HG03565 (cell line): ENCODE measurements at regions not wholly inside any gene's neighbourhood (a gene's known extent, or its start where the extent isn't known, plus 50 kb on each side); places are given as distances from the start of the nearest gene placed in this dataset.

Experiments
- ATAC-seq: cut with Tn5 transposase; IDR thresholded peaks from one replicate; pipeline ENCODE4 v1.9.1; 2021; ENCODE audit warnings: mild to moderate bottlenecking, moderate library complexity; ENCODE audit not compliant: unreplicated experiment

DNA sequence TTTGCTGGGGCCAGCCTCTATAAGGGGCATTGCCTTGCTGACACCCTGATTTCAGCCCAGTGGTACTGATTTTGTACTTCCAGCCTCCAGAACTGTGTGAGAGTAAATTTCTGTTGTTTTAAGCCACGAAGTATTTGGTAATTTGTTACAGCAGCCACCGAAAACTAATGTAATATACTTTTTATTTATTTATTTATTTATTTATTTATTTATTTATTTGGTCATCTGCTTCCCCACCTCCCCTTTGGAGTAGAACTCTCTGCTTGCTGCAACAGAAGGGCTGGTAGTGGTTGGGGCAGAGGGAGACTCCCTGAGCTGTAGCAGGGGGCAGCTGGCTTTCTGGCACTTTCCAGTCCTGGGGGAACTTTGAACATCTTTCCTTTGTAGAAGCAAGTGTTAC lies 128.4 kb upstream of the RAG2 start:
- no peak for ATAC-seq

DNA sequence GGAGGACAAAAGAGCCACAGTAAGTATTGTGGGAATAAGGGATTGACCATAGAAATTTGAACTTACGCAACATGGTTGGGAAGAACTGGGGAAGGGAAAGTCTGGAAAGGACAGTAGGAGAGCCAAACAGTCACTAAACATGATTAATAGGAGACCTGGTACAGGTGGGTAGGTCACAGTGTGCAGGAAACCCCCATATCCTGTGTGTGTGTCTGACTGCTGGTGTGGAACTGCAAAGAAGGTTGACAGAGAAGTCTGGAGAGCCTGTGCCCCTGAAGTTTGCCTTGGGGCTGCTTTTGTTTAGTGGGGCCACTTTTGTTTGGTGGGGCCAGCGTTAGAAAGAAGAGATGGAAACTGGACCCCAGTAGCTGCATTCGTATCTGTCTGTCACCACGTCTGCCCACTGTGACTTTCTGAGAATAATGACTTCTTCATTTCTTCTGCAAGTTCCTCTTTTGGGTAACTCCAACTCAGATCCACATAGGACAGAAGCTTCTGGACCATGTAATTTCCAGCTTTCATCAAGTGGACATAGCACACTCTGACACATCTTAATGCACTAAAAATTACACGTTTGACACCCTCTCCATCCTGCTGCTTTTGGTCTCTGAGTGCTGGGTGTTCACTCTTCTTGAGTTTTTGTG lies 126.8 kb upstream of the RAG2 start:
- peak; percentile 60 for ATAC-seq

DNA sequence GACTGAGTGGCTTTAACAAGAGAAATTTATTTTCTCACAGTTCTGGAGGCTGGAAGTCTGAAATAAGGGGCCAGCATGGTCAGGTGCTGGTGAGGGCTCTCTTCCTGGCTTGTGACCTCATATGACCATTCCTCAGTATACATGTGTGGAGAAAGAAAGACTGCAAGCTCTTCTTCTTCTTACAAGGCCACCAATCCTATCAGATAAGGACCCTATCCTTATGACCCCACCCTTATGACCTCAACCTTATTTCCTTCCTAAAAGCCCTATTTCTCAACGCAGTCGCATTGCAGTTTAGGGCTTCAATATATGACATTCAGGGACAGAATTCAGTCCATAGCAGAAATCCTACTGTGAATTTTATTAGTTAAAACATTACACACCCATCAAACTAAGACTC lies 124.4 kb upstream of the RAG2 start:
- ATAC-seq: no peak

DNA sequence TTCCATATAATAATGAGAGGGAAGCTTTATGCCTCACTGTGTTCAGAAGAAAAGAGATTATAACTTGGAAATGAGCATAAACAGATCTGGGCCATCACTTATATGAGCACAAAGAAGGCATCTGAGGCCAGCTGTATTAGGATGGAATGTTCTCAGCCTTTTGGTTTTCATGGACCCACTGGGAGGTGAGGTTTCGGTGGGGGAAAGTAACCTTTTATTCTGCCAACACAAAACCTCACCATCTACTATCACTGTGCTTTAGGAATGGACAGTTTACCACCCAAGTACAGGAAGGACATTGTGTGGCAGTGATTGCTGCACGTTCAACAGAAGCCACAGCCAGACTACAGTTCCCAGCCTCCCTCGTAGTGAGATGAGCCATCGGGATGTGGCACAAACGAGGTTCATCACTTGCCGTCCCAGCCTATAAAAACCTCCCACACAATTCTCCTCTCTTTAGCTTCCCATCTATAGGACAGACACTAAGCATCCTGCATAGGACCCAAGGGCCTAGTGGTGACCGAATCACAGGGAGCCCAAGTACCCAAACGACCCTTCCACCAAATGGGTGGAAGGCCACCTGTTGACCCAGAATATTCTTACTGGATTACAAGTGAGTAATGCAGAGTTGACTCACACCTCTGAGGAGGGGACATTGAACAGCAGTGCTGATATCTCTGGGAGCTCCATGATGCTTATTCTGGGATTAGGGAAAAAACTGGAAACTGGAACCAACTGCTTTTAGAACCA lies 121.5 kb upstream of the RAG2 start:
- ATAC-seq: no peak

DNA sequence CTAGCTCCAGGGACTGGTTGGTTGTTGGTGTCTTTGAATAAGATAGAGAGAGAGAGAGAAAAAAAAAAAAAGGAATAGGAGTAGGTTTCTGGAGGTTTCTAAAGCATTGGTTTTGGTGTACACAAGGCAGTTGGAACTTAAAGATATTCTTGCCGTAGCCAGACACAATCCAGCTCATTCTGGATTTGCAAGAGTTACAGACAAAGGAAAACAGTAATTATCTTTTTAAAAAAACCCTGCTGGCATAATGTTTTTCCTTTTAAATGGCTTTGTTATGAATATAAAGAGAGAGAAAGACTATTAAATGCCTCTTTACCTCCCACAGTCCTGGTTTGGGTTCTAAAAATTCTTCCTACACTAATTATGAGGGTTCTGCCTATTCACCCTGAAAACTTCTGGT lies 120.4 kb upstream of the RAG2 start:
- ATAC-seq: no peak

DNA sequence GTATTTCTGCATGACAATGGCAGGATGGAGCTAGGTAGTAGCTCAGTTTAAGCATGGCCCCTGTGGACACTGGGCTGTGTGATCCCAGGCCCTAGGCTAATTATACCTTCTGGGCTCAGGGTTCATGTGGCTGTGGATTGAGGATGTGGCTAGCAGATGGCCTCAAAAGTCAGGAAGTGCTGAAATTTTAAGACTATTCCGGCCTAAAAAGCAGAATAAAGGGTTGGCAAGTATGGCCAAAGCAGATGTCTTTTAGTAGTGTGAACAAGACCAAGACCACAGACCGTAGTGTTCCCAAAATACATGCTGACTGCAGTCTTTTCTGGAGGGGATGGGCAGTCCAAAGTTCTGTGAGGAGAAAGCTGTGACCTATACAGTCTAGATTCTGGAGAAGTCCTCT lies 115.7 kb upstream of the RAG2 start:
- ATAC-seq: no peak

DNA sequence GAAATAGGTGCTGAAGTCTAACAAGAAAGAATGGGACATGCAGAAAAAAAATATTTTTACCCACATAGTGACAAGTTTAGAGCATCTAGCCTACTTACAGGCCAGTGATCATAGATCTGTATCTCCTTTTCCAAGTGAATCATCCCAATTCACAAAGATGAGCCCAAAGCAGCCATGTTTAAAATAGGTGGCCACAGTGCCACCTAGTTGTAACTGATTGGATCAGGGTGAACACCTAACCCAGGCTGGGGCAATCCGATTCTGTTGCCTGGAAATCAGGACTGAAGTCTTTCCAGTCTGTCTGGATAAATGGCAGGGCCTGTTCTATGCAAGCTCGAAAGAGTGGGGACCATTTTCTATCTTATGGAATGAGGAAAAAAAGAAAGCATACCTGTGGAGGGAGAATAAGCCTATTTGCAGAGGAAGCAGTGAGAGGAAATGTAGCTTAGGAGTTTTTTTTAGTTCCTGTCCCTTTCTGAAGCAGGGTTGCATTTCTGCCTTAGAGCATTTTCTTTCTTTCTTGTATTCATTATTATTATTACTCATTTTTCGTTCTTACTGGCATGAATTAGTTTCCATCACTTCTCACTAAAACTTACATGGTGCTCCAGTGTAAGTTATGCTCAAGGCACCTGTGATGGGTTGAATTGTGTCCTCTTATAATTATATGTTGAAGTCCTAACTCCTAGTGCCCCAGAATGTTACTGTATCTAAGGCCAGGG lies 113.2 kb upstream of the RAG2 start:
- no peak for ATAC-seq
